Endodermal cell (in vitro differentiated cells): ENCODE measurements at regions not wholly inside any gene's neighbourhood (a gene's known extent, or its start where the extent isn't known, plus 50 kb on each side); places are given as distances from the start of the nearest gene placed in this dataset.

ENCODE experiments used
- DNase-seq: peaks from one replicate; pipeline ENCODE4 v3.0.0-alpha.2; 2017
- H3K27ac ChIP-seq: 2 replicates; pipeline ENCODE4 v1.5.1; 2013; ENCODE audit warnings: mild to moderate bottlenecking, low read depth, low read length, moderate library complexity
- H3K27me3 ChIP-seq: 2 replicates; pipeline ENCODE4 v1.6.1; 2013; ENCODE audit warnings: mild to moderate bottlenecking, low read length, moderate library complexity; ENCODE audit not compliant: insufficient read depth, control insufficient read depth, poor library complexity, severe bottlenecking
- H3K36me3 ChIP-seq: 2 replicates; pipeline ENCODE4 v1.7.0; 2013; ENCODE audit warnings: mild to moderate bottlenecking, low read length, moderate library complexity; ENCODE audit not compliant: control insufficient read depth, insufficient read depth
- H3K4me1 ChIP-seq: one replicate; pipeline ENCODE4 v1.7.0; 2013; ENCODE audit warnings: low read length; ENCODE audit not compliant: control insufficient read depth, insufficient read depth
- H3K4me3 ChIP-seq: 2 replicates; pipeline ENCODE4 v1.5.1; 2013; ENCODE audit warnings: mild to moderate bottlenecking, low read length, moderate library complexity
- H3K9ac ChIP-seq: 2 replicates; pipeline ENCODE4 v1.6.1; 2013; ENCODE audit warnings: mild to moderate bottlenecking, low read length, moderate library complexity; ENCODE audit not compliant: poor library complexity, severe bottlenecking; ENCODE audit errors: extremely low read depth
- H3K9me3 ChIP-seq: 2 replicates; pipeline ENCODE4 v1.6.1; 2013; ENCODE audit warnings: mild to moderate bottlenecking, low read length, moderate library complexity; ENCODE audit not compliant: control insufficient read depth
- H3K27ac Mint-ChIP-seq: 2 replicates; pipeline ENCODE4 v1.8.0; 2020; ENCODE audit warnings: mixed read lengths
- H3K27me3 Mint-ChIP-seq: 2 replicates; pipeline ENCODE4 v1.8.0; 2021; ENCODE audit warnings: mild to moderate bottlenecking, mixed read lengths; ENCODE audit not compliant: insufficient read depth
- H3K36me3 Mint-ChIP-seq: 2 replicates; pipeline ENCODE4 v1.8.0; 2020; ENCODE audit warnings: low read depth, mixed read lengths
- H3K4me1 Mint-ChIP-seq: 2 replicates; pipeline ENCODE4 v1.8.0; 2020; ENCODE audit warnings: mixed read lengths
- H3K4me3 Mint-ChIP-seq: 2 replicates; pipeline ENCODE4 v1.8.0; 2020; ENCODE audit warnings: mild to moderate bottlenecking, moderate library complexity, mixed read lengths
- H3K9me3 Mint-ChIP-seq: 2 replicates; pipeline ENCODE4 v1.8.0; 2020; ENCODE audit warnings: mild to moderate bottlenecking, mixed read lengths
- CTCF ChIP-seq: fragments of 200-600 bp; sonication (generic); conservative IDR thresholded peaks from 2 replicates; pipeline ENCODE4 v1.5.0; 2021; ENCODE audit warnings: antibody characterized with exemption, mild to moderate bottlenecking
- WGBS, 2 experiments: methylation state at CpG; one replicate each; pipeline versions ENCODE4 v1.1.5 to v1.1.7; 2013; ENCODE audit warnings: missing lambda C conversion rate in 2 of 2, mixed read lengths in 1 of 2; ENCODE audit not compliant: insufficient coverage in 1 of 2, insufficient read length in 1 of 2; 5-methylcytosine and 5-hydroxymethylcytosine counted together

DNA sequence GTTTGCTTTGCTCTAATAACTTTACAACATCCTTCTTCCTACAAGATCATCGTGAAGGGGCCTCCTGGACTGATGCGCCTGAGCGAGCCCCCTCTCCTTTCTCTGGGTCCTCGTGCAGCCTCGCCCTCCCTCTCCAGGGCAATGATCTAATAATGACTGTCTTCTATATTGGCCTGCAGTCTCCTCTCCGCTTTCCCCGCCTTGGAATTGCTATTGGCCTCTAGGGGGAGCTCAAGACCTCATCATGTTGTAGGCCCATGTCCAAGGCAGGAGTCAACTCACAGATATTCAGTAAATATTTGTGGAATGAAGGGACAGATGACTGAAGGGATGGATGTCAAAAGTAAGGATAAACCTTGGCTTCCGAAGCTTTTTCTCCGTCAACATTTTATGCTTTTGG lies 1180.3 kb downstream of the TYW1 start:
- DNase-seq: peak; percentile 93
- peaks cover 4% of the 10 kb centered on the region for H3K4me1 Mint-ChIP-seq
- Histone ChIP-seq H3K4me3 (no peak overlapping the region), H3K27ac (no peak overlapping the region), H3K4me1 (no peaks in the 10 kb centered on the region), H3K9me3 (no peaks in the 10 kb centered on the region), H3K27me3 (no peaks in the 10 kb centered on the region), H3K36me3 (no peaks in the 10 kb centered on the region), H3K9ac (no peak overlapping the region)
- H3K4me3 Mint-ChIP-seq: no peak overlapping the region
- no peaks in the 10 kb centered on the region for H3K36me3 Mint-ChIP-seq
- WGBS, 2 experiments: 30 to 42% methylated on average over 3 to 9 of the region's 9 CpGs
- H3K27me3 Mint-ChIP-seq: no peaks in the 10 kb centered on the region
- H3K27ac Mint-ChIP-seq: no peak overlapping the region
- peak; percentile 91 for TF ChIP-seq CTCF
- no peaks in the 10 kb centered on the region for H3K9me3 Mint-ChIP-seq

DNA sequence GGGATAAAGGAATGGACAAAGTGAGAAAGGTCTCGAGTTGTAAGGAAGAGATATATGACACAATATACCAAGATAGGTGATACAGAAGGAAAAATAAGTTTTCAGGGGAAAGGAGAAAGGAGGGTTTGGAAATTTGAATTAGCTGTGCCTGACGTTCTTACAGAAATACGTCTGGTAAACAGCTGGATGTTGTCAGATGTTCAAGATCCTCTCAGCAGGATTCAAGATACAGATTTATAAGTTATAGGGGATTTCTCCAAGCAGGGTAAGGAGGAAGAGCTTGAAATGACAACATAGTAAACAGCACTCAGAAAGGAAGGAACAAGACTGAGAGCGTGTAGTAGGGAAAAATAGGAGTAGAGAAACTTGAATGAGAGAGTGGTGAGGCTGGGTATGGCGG lies 1184.1 kb downstream of the TYW1 start:
- TF ChIP-seq CTCF: no peak
- H3K9me3 Mint-ChIP-seq: peaks cover 4% of the 10 kb centered on the region
- no peak overlapping the region for H3K4me3 Mint-ChIP-seq

GRCh38 chr7:68183176-68183575 lies 1186.5 kb downstream of the TYW1 start:
- WGBS, 2 experiments: 94 to 100% methylated on average over 4 to 6 of the region's 6 CpGs
- Histone ChIP-seq H3K27me3 (no peaks in the 10 kb centered on the region), H3K36me3 (no peaks in the 10 kb centered on the region), H3K27ac (no peak overlapping the region), H3K9me3 (no peaks in the 10 kb centered on the region), H3K4me1 (no peaks in the 10 kb centered on the region), H3K9ac (no peak overlapping the region), H3K4me3 (no peak overlapping the region)
- no peak overlapping the region for H3K27ac Mint-ChIP-seq
- peaks cover 4% of the 10 kb centered on the region for H3K9me3 Mint-ChIP-seq
- no peaks in the 10 kb centered on the region for H3K27me3 Mint-ChIP-seq
- H3K4me3 Mint-ChIP-seq: no peak overlapping the region
- H3K4me1 Mint-ChIP-seq: peaks cover 2% of the 10 kb centered on the region
- TF ChIP-seq CTCF: no peak
- no peaks in the 10 kb centered on the region for H3K36me3 Mint-ChIP-seq
- DNase-seq: no peak

More for the DNA sequence above, 1184.1 kb downstream of the TYW1 start:
- 93 to 95% methylated on average over 3 to 5 of the region's 5 CpGs for WGBS, 2 experiments
- no peaks in the 10 kb centered on the region for H3K27me3 Mint-ChIP-seq
- Histone ChIP-seq H3K27ac (no peak overlapping the region), H3K9me3 (no peaks in the 10 kb centered on the region), H3K4me1 (no peaks in the 10 kb centered on the region), H3K36me3 (no peaks in the 10 kb centered on the region), H3K4me3 (no peak overlapping the region), H3K27me3 (no peaks in the 10 kb centered on the region), H3K9ac (no peak overlapping the region)
- no peak overlapping the region for H3K27ac Mint-ChIP-seq
- no peaks in the 10 kb centered on the region for H3K36me3 Mint-ChIP-seq
- H3K4me1 Mint-ChIP-seq: peaks cover 4% of the 10 kb centered on the region
- no peak for DNase-seq
